GM23248 (cell line): ENCODE measurements at regions not wholly inside any gene's neighbourhood (a gene's known extent, or its start where the extent isn't known, plus 50 kb on each side); places are given as distances from the start of the nearest gene placed in this dataset.
A peak's percentile ranks its signal among the peaks of the same experiment; 100 is the strongest.

ENCODE experiments used
- DNase-seq: peaks from one replicate; pipeline ENCODE4 v3.0.0-alpha.2; 2015
- H2AFZ ChIP-seq: fragments of 200-600 bp; sonication (generic); 2 replicates; pipeline ENCODE4 v1.6.1; 2016; ENCODE audit warnings: antibody characterized with exemption
- H3F3A ChIP-seq: fragments of 200-600 bp; sonication (generic); 2 replicates; pipeline ENCODE4 v1.6.1; 2016; ENCODE audit warnings: mild to moderate bottlenecking, antibody characterized with exemption, mixed run types; ENCODE audit not compliant: insufficient read depth
- H3K27ac ChIP-seq: fragments of 200-600 bp; sonication (generic); 2 replicates; pipeline ENCODE4 v1.5.1; 2016; ENCODE audit warnings: mild to moderate bottlenecking
- H3K27me3 ChIP-seq: fragments of 200-600 bp; sonication (generic); replicated peaks from 2 replicates; pipeline ENCODE4 v1.6.1; 2016; ENCODE audit warnings: mild to moderate bottlenecking; ENCODE audit not compliant: insufficient read depth
- H3K36me3 ChIP-seq: fragments of 200-600 bp; sonication (generic); 2 replicates; pipeline ENCODE4 v1.6.1; 2016; ENCODE audit warnings: low read depth, mild to moderate bottlenecking
- H3K4me1 ChIP-seq: fragments of 200-600 bp; sonication (generic); 2 replicates; pipeline ENCODE4 v1.6.1; 2016; ENCODE audit warnings: mild to moderate bottlenecking; ENCODE audit not compliant: insufficient read depth
- H3K4me2 ChIP-seq: fragments of 200-600 bp; sonication (generic); one replicate; pipeline ENCODE4 v1.6.1; 2016; ENCODE audit warnings: mild to moderate bottlenecking; ENCODE audit not compliant: unreplicated experiment
- H3K4me3 ChIP-seq: fragments of 200-600 bp; sonication (generic); 2 replicates; pipeline ENCODE4 v1.5.1; 2016; ENCODE audit warnings: mild to moderate bottlenecking
- H3K79me2 ChIP-seq: fragments of 200-600 bp; sonication (generic); 2 replicates; pipeline ENCODE4 v1.6.1; 2016; ENCODE audit warnings: mild to moderate bottlenecking; ENCODE audit not compliant: insufficient read depth
- H3K9ac ChIP-seq: fragments of 200-600 bp; sonication (generic); 2 replicates; pipeline ENCODE4 v1.6.1; 2016; ENCODE audit warnings: mild to moderate bottlenecking
- H3K9me2 ChIP-seq: fragments of 200-600 bp; sonication (generic); 2 replicates; pipeline ENCODE4 v1.6.1; 2016; ENCODE audit warnings: mixed run types, mild to moderate bottlenecking, moderate library complexity; ENCODE audit not compliant: insufficient read depth
- H3K9me3 ChIP-seq: fragments of 200-600 bp; sonication (generic); one replicate; pipeline ENCODE4 v1.6.1; 2017; ENCODE audit warnings: low read depth
- H4K20me1 ChIP-seq: fragments of 200-600 bp; sonication (generic); 2 replicates; pipeline ENCODE4 v1.6.0; 2016; ENCODE audit not compliant: insufficient read depth
- EZH2 ChIP-seq: fragments of 200-600 bp; sonication (generic); IDR thresholded peaks from 2 replicates; pipeline ENCODE4 v1.6.1; 2018; ENCODE audit warnings: antibody characterized with exemption, mild to moderate bottlenecking; ENCODE audit not compliant: insufficient read depth, poor library complexity, severe bottlenecking
- EZH2phosphoT487 ChIP-seq: fragments of 200-600 bp; sonication (generic); IDR thresholded peaks from 2 replicates; pipeline ENCODE4 v1.6.1; 2018; ENCODE audit warnings: antibody characterized with exemption, moderate library complexity, mild to moderate bottlenecking, low read depth; ENCODE audit not compliant: insufficient read depth
- WGBS, 2 experiments: methylation state at CpG; one replicate each; pipeline ENCODE4 v1.1.6; 2015 to 2017; ENCODE audit warnings: low lambda C conversion rate in 2 of 2, low coverage in 1 of 2; ENCODE audit errors: missing lambda C conversion rate in 2 of 2; 5-methylcytosine and 5-hydroxymethylcytosine counted together
- in situ Hi-C: fragments of 300-500 bp; cut with MboI; formaldehyde crosslinking; loops from 2 replicates; pipeline ENCODE4 v1.15.0; 2020

DNA sequence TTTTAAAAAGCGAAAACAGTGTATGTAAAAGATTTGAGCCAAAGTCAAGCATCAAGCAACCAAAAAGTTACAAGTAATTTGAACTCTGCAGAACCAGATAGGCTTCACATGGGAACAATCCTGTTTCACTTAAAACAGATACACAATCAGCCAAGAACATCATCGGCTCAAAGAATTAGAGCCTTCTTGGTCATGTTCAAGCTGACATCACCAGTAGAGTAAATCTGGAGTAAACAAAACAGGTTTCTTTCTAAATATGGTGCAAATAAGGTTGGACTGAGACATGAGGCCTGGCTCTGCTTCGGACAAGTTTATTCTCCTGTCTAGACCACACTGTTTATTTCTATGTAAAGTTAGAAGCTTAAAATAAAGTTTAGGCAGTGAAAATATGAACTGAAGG, 116.0 kb downstream of the GMNC start:
- peaks cover 8% of the 10 kb centered on the region; the same call in 1 of the 2 replicates for H3K4me1 ChIP-seq
- no peak for DNase-seq
- H3K9ac ChIP-seq = no peak overlapping the region
- no peak overlapping the region for H3K27ac ChIP-seq
- no peak overlapping the region for H3K4me3 ChIP-seq
- H4K20me1 ChIP-seq = no peaks in the 10 kb centered on the region
- H3F3A ChIP-seq = no peaks in the 10 kb centered on the region
- in situ Hi-C loops = no loop called here
- no peak for TF ChIP-seq EZH2
- no peak for TF ChIP-seq EZH2phosphoT487
- H3K4me2 ChIP-seq = no peak overlapping the region
- peak overlapping the region; percentile 53 for H2AFZ ChIP-seq
- no peaks in the 10 kb centered on the region for H3K9me2 ChIP-seq
- H3K36me3 ChIP-seq = no peaks in the 10 kb centered on the region
- 47 to 59% methylated on average over 3 of the region's 3 CpGs for WGBS, 2 experiments
- no peaks in the 10 kb centered on the region for H3K9me3 ChIP-seq
- H3K27me3 ChIP-seq = no peaks in the 10 kb centered on the region
- no peaks in the 10 kb centered on the region for H3K79me2 ChIP-seq

DNA sequence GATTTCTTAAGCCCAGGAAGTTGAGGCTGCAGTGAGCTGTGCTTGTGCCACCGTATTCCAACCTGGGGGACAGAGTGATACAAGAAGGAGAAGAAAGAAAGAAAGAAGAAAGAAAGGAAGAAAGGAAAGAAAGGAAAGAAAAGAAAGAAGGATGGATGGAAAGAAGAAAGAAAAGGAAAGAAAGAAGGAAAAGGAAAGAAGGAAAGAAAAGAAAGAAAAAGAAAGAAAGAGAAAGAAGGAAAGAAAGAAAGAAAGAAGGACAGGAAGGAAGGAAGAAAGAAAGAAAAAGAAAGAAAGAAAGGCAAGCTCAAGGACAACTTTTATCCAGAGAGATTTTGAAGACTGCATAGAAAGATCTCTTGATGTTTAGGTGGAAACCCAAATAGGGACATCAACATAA, 120.7 kb downstream of the GMNC start:
- Histone ChIP-seq H3K4me3 (no peak overlapping the region), H3K9me2 (no peaks in the 10 kb centered on the region), H4K20me1 (no peaks in the 10 kb centered on the region), H3K79me2 (no peaks in the 10 kb centered on the region), H3K9ac (no peak overlapping the region), H3K36me3 (no peaks in the 10 kb centered on the region), H3K9me3 (no peaks in the 10 kb centered on the region), H3K4me1 (no peaks in the 10 kb centered on the region), H2AFZ (no peak overlapping the region), H3K27ac (no peak overlapping the region), H3F3A (no peaks in the 10 kb centered on the region), H3K27me3 (no peaks in the 10 kb centered on the region), H3K4me2 (no peak overlapping the region)
- in situ Hi-C loops = no loop called here
- 54% methylated on average over 1 of the region's 1 CpG for WGBS, 2 experiments
- no peak for DNase-seq
- TF ChIP-seq EZH2phosphoT487 (no peak), EZH2 (no peak)

DNA sequence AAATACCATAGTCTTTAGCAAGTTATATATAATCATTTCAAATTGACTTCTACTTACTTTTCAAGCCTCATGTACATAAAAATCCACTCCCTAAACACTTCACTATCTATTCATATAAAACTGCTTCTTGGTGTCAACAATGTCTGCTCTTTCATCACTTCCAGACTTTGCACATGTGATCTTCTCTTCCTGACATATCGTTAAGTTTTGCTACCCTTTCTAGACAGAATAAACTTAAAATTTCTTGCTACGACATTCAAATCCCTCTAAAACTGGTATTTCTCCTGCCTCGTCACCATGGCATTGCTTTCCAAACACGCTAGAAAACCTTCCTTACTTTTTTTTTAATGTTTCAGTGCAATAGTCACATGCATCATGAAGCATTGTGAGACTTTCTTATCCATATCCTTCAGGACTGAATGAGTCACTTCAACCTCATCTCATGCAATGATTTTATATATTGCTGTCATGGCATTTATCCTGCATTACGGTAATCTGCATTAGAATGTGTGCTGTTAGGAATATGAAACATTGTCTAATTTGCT, 122.8 kb downstream of the GMNC start:
- no peak overlapping the region for H3K27ac ChIP-seq
- DNase-seq = peak; percentile 42
- H3K79me2 ChIP-seq = no peaks in the 10 kb centered on the region
- no peaks in the 10 kb centered on the region for H3K4me1 ChIP-seq
- H3K36me3 ChIP-seq = no peaks in the 10 kb centered on the region
- no peak overlapping the region for H3K9ac ChIP-seq
- H3K9me3 ChIP-seq = no peaks in the 10 kb centered on the region
- no peaks in the 10 kb centered on the region for H3F3A ChIP-seq
- 52% methylated on average over 5 of the region's 5 CpGs for WGBS, 2 experiments
- in situ Hi-C loops = no loop called here
- no peaks in the 10 kb centered on the region for H4K20me1 ChIP-seq
- no peak overlapping the region for H2AFZ ChIP-seq
- no peaks in the 10 kb centered on the region for H3K9me2 ChIP-seq
- no peak overlapping the region for H3K4me3 ChIP-seq
- H3K4me2 ChIP-seq = no peak overlapping the region
- H3K27me3 ChIP-seq = no peaks in the 10 kb centered on the region
- TF ChIP-seq EZH2phosphoT487 (no peak), EZH2 (no peak)

DNA sequence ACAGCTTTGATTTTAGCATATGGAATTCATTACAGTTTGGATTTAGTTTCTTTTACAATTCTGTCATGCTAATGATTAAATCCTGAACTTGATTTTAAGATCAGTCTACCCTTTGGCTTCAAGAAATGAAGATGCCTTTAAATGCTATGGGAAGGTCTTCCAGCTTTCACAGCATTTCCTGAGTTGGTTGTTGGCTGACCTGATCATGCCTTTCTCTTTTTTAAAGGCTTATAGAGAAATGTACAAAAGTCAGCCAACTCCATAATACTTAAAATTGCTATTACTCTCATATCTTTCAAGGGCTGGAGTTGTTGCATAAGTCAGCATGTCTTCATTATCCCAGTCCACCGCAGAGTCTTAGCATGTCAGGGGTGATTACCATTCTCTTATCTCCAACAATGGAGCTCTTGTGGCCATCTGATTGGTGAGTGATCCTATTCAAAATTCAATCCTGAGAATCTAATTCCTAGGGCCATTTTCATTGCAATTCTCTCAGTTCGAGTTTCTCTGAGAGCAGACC, 123.8 kb downstream of the GMNC start:
- Histone ChIP-seq H3F3A (no peaks in the 10 kb centered on the region), H3K9me3 (no peaks in the 10 kb centered on the region), H3K4me2 (no peak overlapping the region), H3K79me2 (no peaks in the 10 kb centered on the region), H2AFZ (no peak overlapping the region), H3K9me2 (no peaks in the 10 kb centered on the region), H3K36me3 (no peaks in the 10 kb centered on the region), H4K20me1 (no peaks in the 10 kb centered on the region), H3K27ac (no peak overlapping the region), H3K27me3 (no peaks in the 10 kb centered on the region), H3K4me1 (no peaks in the 10 kb centered on the region), H3K4me3 (no peak overlapping the region), H3K9ac (no peak overlapping the region)
- DNase-seq = no peak
- TF ChIP-seq EZH2phosphoT487 = no peak
- TF ChIP-seq EZH2 = no peak
- WGBS, 2 experiments = 58 to 60% methylated on average over 2 of the region's 2 CpGs
- in situ Hi-C loops = no loop called here

DNA sequence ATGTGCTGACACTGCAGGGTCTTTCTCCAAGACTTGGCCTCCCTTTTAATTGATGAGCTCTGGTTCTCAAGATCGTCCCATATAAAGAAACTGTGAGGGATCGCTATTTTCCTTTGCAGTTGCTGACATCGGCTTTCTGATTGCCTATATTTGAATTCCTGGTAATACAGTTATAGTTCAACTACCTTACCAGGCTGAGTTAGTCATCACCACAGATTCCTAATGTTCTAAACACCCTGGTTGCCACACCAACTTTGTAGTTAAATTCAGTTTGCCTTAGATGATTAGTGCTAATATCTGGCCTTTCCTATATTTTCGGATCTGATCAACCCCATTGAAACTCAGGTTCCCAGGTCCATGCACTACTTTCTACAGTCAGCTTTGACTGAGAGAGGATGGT, 125.0 kb downstream of the GMNC start:
- Histone ChIP-seq H3K9ac (no peak overlapping the region), H2AFZ (no peak overlapping the region), H3K27me3 (no peaks in the 10 kb centered on the region), H3K9me3 (no peaks in the 10 kb centered on the region), H4K20me1 (no peaks in the 10 kb centered on the region), H3K4me2 (no peak overlapping the region), H3K27ac (no peak overlapping the region), H3K36me3 (no peaks in the 10 kb centered on the region), H3K4me3 (no peak overlapping the region), H3F3A (no peaks in the 10 kb centered on the region), H3K4me1 (no peaks in the 10 kb centered on the region), H3K79me2 (no peaks in the 10 kb centered on the region), H3K9me2 (no peaks in the 10 kb centered on the region)
- 68 to 78% methylated on average over 4 of the region's 4 CpGs for WGBS, 2 experiments
- TF ChIP-seq EZH2phosphoT487 (no peak), EZH2 (no peak)
- in situ Hi-C loops = no loop called here
- no peak for DNase-seq
